ENCODE measurements at regions not wholly inside any gene's neighbourhood (a gene's known extent, or its start where the extent isn't known, plus 50 kb on each side); places are given as distances from the start of the nearest gene placed in this dataset.

DNA sequence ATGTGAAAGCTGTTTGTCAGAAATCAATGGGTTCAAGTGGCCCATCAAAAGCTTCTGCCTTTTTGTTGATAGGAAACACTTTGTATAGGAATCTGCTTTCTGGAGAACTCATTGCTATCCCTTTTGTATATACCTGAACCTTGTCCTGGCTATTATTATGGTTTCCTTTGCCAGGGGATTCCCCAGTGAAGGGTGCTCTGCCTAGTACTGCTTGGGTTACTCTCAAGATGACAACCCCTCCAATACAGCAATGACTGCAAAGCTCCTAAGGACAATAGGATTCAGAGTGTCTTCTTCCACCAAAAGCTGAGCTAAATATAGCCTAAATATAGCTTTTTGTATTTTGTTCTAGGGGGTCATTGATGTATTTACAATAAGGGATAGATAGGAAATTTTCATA, 54.0 kb upstream of the PTPRK start:
- Histone ChIP-seq H3K4me1 (ENCODE audit: insufficient read depth) (peaks cover 6% of the 10 kb centered on the region), H2AFZ (no peak overlapping the region), H3K36me3 (replicated peaks; ENCODE audit: insufficient read depth, low read depth) (no peaks in the 10 kb centered on the region), H3K27ac (no peak overlapping the region), H3K79me2 (no peaks in the 10 kb centered on the region), H3K27me3 (no peaks in the 10 kb centered on the region), H3K4me2 (no peak overlapping the region), H3K9me2 (replicated peaks; ENCODE audit: insufficient read depth) (no peaks in the 10 kb centered on the region), H3K4me3 (no peak overlapping the region), H3K9me3 (ENCODE audit: low read depth) (no peaks in the 10 kb centered on the region), H4K20me1 (ENCODE audit: insufficient read depth, poor library complexity, severe bottlenecking) (no peaks in the 10 kb centered on the region)
- DNase-seq (ENCODE audit: low spot score): no peak
- TF ChIP-seq EZH2phosphoT487 (IDR thresholded peaks at IDR 0.05; ENCODE audit: low read depth, severe bottlenecking, unreplicated experiment) (no peak), EZH2 (IDR thresholded peaks at IDR 0.05; ENCODE audit: borderline replicate concordance) (no peak)
- TF ChIP-seq, protein P1, sequence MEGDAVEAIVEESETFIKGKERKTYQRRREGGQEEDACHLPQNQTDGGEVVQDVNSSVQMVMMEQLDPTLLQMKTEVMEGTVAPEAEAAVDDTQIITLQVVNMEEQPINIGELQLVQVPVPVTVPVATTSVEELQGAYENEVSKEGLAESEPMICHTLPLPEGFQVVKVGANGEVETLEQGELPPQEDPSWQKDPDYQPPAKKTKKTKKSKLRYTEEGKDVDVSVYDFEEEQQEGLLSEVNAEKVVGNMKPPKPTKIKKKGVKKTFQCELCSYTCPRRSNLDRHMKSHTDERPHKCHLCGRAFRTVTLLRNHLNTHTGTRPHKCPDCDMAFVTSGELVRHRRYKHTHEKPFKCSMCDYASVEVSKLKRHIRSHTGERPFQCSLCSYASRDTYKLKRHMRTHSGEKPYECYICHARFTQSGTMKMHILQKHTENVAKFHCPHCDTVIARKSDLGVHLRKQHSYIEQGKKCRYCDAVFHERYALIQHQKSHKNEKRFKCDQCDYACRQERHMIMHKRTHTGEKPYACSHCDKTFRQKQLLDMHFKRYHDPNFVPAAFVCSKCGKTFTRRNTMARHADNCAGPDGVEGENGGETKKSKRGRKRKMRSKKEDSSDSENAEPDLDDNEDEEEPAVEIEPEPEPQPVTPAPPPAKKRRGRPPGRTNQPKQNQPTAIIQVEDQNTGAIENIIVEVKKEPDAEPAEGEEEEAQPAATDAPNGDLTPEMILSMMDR (IDR thresholded peaks at IDR 0.05; ENCODE audit: poor library complexity): no peak

DNA sequence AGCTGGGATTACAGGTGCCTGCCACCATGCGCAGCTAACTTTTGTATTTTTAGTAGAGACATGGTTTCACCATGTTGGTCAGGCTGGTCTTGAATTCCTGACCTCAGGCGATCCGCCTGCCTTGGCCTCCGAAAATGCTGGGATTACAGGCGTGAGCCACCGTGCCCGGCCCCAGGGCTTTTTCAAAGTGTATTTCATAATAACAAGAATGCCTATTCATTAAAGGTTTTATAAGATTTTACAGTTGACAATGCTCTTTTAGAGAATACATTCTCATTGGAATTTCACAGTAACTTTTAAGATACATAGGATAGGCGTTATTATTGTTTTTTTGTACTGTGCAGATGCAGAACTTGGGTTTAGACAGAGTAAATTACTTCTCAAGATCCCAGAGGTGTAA, 52.6 kb upstream of the PTPRK start:
- TF ChIP-seq EZH2 (IDR thresholded peaks at IDR 0.05; ENCODE audit: borderline replicate concordance) (no peak), EZH2phosphoT487 (IDR thresholded peaks at IDR 0.05; ENCODE audit: low read depth, severe bottlenecking, unreplicated experiment) (no peak)
- TF ChIP-seq, protein P1 (IDR thresholded peaks at IDR 0.05; ENCODE audit: poor library complexity): no peak
- Histone ChIP-seq H3K9me2 (replicated peaks; ENCODE audit: insufficient read depth) (no peaks in the 10 kb centered on the region), H3K27me3 (no peaks in the 10 kb centered on the region), H3K4me1 (ENCODE audit: insufficient read depth) (peaks cover 6% of the 10 kb centered on the region), H3K9me3 (ENCODE audit: low read depth) (no peaks in the 10 kb centered on the region), H3K27ac (no peak overlapping the region), H3K4me3 (no peak overlapping the region), H2AFZ (no peak overlapping the region), H4K20me1 (ENCODE audit: insufficient read depth, poor library complexity, severe bottlenecking) (no peaks in the 10 kb centered on the region), H3K36me3 (replicated peaks; ENCODE audit: insufficient read depth, low read depth) (no peaks in the 10 kb centered on the region), H3K4me2 (no peak overlapping the region), H3K79me2 (no peaks in the 10 kb centered on the region)
- DNase-seq (ENCODE audit: low spot score): no peak
- 88% methylated on average over 8 of the region's 8 CpGs for WGBS (ENCODE audit: low lambda C conversion rate, missing lambda C conversion rate)

DNA sequence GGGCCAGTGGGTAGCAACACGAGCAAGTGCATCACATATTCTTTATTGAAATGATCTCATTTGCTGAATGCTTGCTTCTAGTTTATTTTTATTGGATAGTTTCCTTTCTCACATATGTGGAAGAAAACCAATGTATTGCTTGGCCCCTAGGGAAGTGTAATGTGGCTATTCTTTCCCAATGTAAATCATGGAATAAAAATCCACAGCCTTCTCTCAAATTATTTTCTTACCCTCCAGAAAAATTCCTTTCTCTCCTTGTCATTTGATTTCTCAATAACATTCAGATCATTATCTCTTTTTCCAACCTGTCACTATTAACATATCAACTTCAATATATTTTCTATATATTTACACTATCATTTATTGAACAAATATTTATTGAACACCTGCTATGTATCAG, 51.9 kb upstream of the PTPRK start:
- H3K36me3 ChIP-seq (replicated peaks; ENCODE audit: insufficient read depth, low read depth): no peaks in the 10 kb centered on the region
- H3K4me3 ChIP-seq: no peak overlapping the region
- no peaks in the 10 kb centered on the region for H3K27me3 ChIP-seq
- no peaks in the 10 kb centered on the region for H4K20me1 ChIP-seq (ENCODE audit: insufficient read depth, poor library complexity, severe bottlenecking)
- H3K4me2 ChIP-seq: no peak overlapping the region
- no peak overlapping the region for H3K27ac ChIP-seq
- peaks cover 6% of the 10 kb centered on the region for H3K4me1 ChIP-seq (ENCODE audit: insufficient read depth)
- 85% methylated on average over 1 of the region's 1 CpG for WGBS (ENCODE audit: low lambda C conversion rate, missing lambda C conversion rate)
- TF ChIP-seq, protein P1 (IDR thresholded peaks at IDR 0.05; ENCODE audit: poor library complexity): no peak
- TF ChIP-seq EZH2 (IDR thresholded peaks at IDR 0.05; ENCODE audit: borderline replicate concordance) (no peak), EZH2phosphoT487 (IDR thresholded peaks at IDR 0.05; ENCODE audit: low read depth, severe bottlenecking, unreplicated experiment) (no peak)
- no peaks in the 10 kb centered on the region for H3K9me3 ChIP-seq (ENCODE audit: low read depth)
- no peaks in the 10 kb centered on the region for H3K9me2 ChIP-seq (replicated peaks; ENCODE audit: insufficient read depth)
- H3K79me2 ChIP-seq: no peaks in the 10 kb centered on the region
- DNase-seq (ENCODE audit: low spot score): no peak
- H2AFZ ChIP-seq: no peak overlapping the region

DNA sequence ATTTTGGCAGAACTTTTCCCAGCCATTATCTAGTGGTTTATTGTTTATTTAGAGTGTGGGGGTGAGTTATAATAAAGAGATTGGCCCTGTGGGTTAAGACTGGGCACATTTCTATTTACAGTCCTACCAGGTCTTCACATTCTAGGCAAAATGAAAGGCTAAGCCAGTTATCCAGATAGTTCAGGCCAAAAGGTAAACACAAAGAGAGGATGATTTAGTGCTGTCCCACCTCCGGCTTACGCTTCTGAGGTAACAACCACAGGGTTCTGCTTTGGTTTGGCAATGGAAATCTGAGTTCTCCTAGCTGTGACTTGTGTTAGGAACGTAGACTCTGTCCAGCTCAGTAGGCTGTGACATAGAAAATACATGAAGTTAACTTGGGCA, 50.3 kb upstream of the PTPRK start:
- peak overlapping the region; percentile 2 for H3K27ac ChIP-seq
- 82% methylated on average over 3 of the region's 3 CpGs for WGBS (ENCODE audit: low lambda C conversion rate, missing lambda C conversion rate)

More for the DNA sequence above, 50.3 kb upstream of the PTPRK start:
- Histone ChIP-seq H3K79me2 (no peaks in the 10 kb centered on the region), H3K36me3 (replicated peaks; ENCODE audit: insufficient read depth, low read depth) (no peaks in the 10 kb centered on the region), H4K20me1 (ENCODE audit: insufficient read depth, poor library complexity, severe bottlenecking) (no peaks in the 10 kb centered on the region), H3K9me2 (replicated peaks; ENCODE audit: insufficient read depth) (no peaks in the 10 kb centered on the region), H2AFZ (no peak overlapping the region), H3K9me3 (ENCODE audit: low read depth) (no peaks in the 10 kb centered on the region), H3K27me3 (no peaks in the 10 kb centered on the region), H3K4me1 (ENCODE audit: insufficient read depth) (peaks cover 6% of the 10 kb centered on the region), H3K4me2 (no peak overlapping the region), H3K4me3 (no peak overlapping the region)
- DNase-seq (ENCODE audit: low spot score): no peak
- no peak for TF ChIP-seq EZH2 (IDR thresholded peaks at IDR 0.05; ENCODE audit: borderline replicate concordance)
- TF ChIP-seq, protein P1 (IDR thresholded peaks at IDR 0.05; ENCODE audit: poor library complexity): no peak
- no peak for TF ChIP-seq EZH2phosphoT487 (IDR thresholded peaks at IDR 0.05; ENCODE audit: low read depth, severe bottlenecking, unreplicated experiment)
